Vagina (tissue), 2 donors: ENCODE measurements at regions not wholly inside any gene's neighbourhood (a gene's known extent, or its start where the extent isn't known, plus 50 kb on each side); places are given as distances from the start of the nearest gene placed in this dataset.

Experiments
- POLR2A ChIP-seq, 2 donors: fragments of 450-650 bp; IDR thresholded peaks; one replicate each; pipeline ENCODE4 v1.6.1; 2017; ENCODE audit warnings: antibody characterized with exemption in 2 of 2, mild to moderate bottlenecking in 2 of 2, moderate library complexity in 2 of 2
- POLR2AphosphoS5 ChIP-seq, 2 donors: sonication (generic); formaldehyde crosslinking; IDR thresholded peaks; one replicate each; pipeline ENCODE4 v1.9.0; 2017; ENCODE audit warnings: antibody characterized with exemption in 2 of 2, mild to moderate bottlenecking in 2 of 2, low read depth in 1 of 2; ENCODE audit not compliant: insufficient read depth in 1 of 2
- TF ChIP-seq, protein P1 (sequence below), 3 experiments: fragments of 450-650 bp in 2 of 3; fragments of 200-600 bp in 1 of 3; sonication (generic) in 1 of 3; IDR thresholded peaks; one replicate each; pipeline ENCODE4 v1.5.1; 2017 to 2019; ENCODE audit warnings: antibody characterized with exemption in 3 of 3, mild to moderate bottlenecking in 2 of 3, moderate library complexity in 2 of 3

DNA sequence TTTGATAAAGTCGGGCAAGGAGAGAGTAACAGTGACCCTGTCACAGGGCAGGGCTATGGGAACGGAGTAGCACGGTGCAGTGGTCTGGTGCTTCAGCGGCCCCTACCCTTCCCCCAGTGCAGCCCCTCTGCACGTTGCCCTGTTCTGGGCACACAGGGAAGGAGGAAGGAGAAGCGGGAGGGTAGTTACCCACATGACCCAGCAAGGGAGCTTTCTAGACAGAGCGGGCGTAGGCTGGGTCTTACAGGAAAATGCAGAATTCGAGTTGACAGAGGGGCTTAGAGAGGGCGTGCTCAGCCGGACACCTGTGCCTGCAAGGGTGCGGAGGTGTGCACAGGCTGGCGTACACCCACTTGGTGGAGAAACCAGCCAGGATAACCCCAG, 341.2 kb downstream of the NPHP4 start:
- TF ChIP-seq POLR2A (IDR thresholded peaks at IDR 0.05) (no peak), POLR2AphosphoS5 (IDR thresholded peaks at IDR 0.05; ENCODE audit: insufficient read depth in 1 of 2, low read depth in 1 of 2) (no peak)
- TF ChIP-seq, protein P1, sequence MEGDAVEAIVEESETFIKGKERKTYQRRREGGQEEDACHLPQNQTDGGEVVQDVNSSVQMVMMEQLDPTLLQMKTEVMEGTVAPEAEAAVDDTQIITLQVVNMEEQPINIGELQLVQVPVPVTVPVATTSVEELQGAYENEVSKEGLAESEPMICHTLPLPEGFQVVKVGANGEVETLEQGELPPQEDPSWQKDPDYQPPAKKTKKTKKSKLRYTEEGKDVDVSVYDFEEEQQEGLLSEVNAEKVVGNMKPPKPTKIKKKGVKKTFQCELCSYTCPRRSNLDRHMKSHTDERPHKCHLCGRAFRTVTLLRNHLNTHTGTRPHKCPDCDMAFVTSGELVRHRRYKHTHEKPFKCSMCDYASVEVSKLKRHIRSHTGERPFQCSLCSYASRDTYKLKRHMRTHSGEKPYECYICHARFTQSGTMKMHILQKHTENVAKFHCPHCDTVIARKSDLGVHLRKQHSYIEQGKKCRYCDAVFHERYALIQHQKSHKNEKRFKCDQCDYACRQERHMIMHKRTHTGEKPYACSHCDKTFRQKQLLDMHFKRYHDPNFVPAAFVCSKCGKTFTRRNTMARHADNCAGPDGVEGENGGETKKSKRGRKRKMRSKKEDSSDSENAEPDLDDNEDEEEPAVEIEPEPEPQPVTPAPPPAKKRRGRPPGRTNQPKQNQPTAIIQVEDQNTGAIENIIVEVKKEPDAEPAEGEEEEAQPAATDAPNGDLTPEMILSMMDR (IDR thresholded peaks at IDR 0.05): no peak
